SK-N-SH treated with all-trans-retinoic acid at 6 μM for 48 hours (cell line): ENCODE measurements at regions not wholly inside any gene's neighbourhood (a gene's known extent, or its start where the extent isn't known, plus 50 kb on each side); places are given as distances from the start of the nearest gene placed in this dataset.

Experiments used
- ATAC-seq: fragments of 200-7000 bp; cut with Tn5 transposase; 3 replicates; pipeline ENCODE4 v1.9.1; 2020; ENCODE audit warnings: mild to moderate bottlenecking, moderate library complexity
- ARNTL ChIP-seq: fragments of 450-650 bp; formaldehyde crosslinking; IDR thresholded peaks from 2 replicates; pipeline ENCODE4 v1.5.0; 2020; ENCODE audit warnings: low read depth, mild to moderate bottlenecking, moderate library complexity, borderline replicate concordance
- BACH2 ChIP-seq: fragments of 250-450 bp; sonication (Bioruptor Pico); IDR thresholded peaks from 2 replicates; pipeline ENCODE4 v1.9.0; 2021; ENCODE audit warnings: mild to moderate bottlenecking, borderline replicate concordance
- CREB5 ChIP-seq: fragments of 250-450 bp; sonication (Bioruptor Pico); IDR thresholded peaks from 2 replicates; pipeline ENCODE4 v1.5.1; 2020; ENCODE audit warnings: low read depth, mild to moderate bottlenecking, moderate library complexity
- CSDC2 ChIP-seq: fragments of 250-450 bp; sonication (Bioruptor Pico); IDR thresholded peaks from 2 replicates; pipeline ENCODE4 v1.5.0; 2020; ENCODE audit warnings: mild to moderate bottlenecking, moderate library complexity
- CSRNP3 ChIP-seq: fragments of 250-450 bp; sonication (Bioruptor Pico); IDR thresholded peaks from 2 replicates; pipeline ENCODE4 v1.5.1; 2021; ENCODE audit warnings: mild to moderate bottlenecking, moderate library complexity
- ESRRG ChIP-seq: fragments of 250-450 bp; sonication (Bioruptor Pico); IDR thresholded peaks from 2 replicates; pipeline ENCODE4 v1.6.1; 2021; ENCODE audit warnings: mild to moderate bottlenecking
- GLIS3 ChIP-seq: fragments of 250-450 bp; sonication (Bioruptor Pico); IDR thresholded peaks from 2 replicates; pipeline ENCODE4 v1.5.0; 2020; ENCODE audit warnings: mild to moderate bottlenecking, moderate library complexity
- ISL1 ChIP-seq: fragments of 250-450 bp; sonication (Bioruptor Pico); IDR thresholded peaks from 2 replicates; pipeline ENCODE4 v2.1.2; 2022; ENCODE audit warnings: mild to moderate bottlenecking, moderate library complexity
- OSR1 ChIP-seq: fragments of 250-450 bp; sonication (Bioruptor Pico); IDR thresholded peaks from 2 replicates; pipeline ENCODE4 v1.8.0; 2022; ENCODE audit warnings: moderate library complexity, mild to moderate bottlenecking, inconsistent platforms
- PATZ1 ChIP-seq: fragments of 250-450 bp; sonication (Bioruptor Pico); IDR thresholded peaks from 2 replicates; pipeline ENCODE4 v1.8.0; 2020; ENCODE audit warnings: mild to moderate bottlenecking, moderate library complexity, borderline replicate concordance
- POU6F1 ChIP-seq: fragments of 250-450 bp; sonication (Bioruptor Pico); IDR thresholded peaks from 2 replicates; pipeline ENCODE4 v1.8.0; 2021; ENCODE audit warnings: low read depth, mild to moderate bottlenecking, moderate library complexity, borderline replicate concordance
- SNAI2 ChIP-seq: fragments of 250-450 bp; sonication (Bioruptor Pico); IDR thresholded peaks from 2 replicates; pipeline ENCODE4 v1.5.0; 2020; ENCODE audit warnings: mild to moderate bottlenecking, moderate library complexity
- TOX ChIP-seq: fragments of 250-450 bp; sonication (Bioruptor Pico); IDR thresholded peaks from 2 replicates; pipeline ENCODE4 v1.8.0; 2021; ENCODE audit warnings: mild to moderate bottlenecking, moderate library complexity, borderline replicate concordance
- TSHZ2 ChIP-seq: fragments of 250-450 bp; sonication (Bioruptor Pico); IDR thresholded peaks from 2 replicates; pipeline ENCODE4 v1.5.0; 2020; ENCODE audit warnings: mild to moderate bottlenecking, moderate library complexity
- ZC3H10 ChIP-seq: fragments of 250-450 bp; sonication (Bioruptor Pico); IDR thresholded peaks from 2 replicates; pipeline ENCODE4 v1.5.1; 2021; ENCODE audit warnings: mild to moderate bottlenecking, moderate library complexity
- ZFP3 ChIP-seq: fragments of 250-450 bp; sonication (Bioruptor Pico); IDR thresholded peaks from 2 replicates; pipeline ENCODE4 v1.5.0; 2020; ENCODE audit warnings: mild to moderate bottlenecking, moderate library complexity
- ZFP30 ChIP-seq: fragments of 450-650 bp; formaldehyde crosslinking; IDR thresholded peaks from 2 replicates; pipeline ENCODE4 v1.5.0; 2022; ENCODE audit warnings: mild to moderate bottlenecking, moderate library complexity
- ZNF565 ChIP-seq: fragments of 450-650 bp; formaldehyde crosslinking; conservative IDR thresholded peaks from 2 replicates; pipeline ENCODE4 v1.5.0; 2020; ENCODE audit warnings: low read depth, mild to moderate bottlenecking, moderate library complexity
- ZNF70 ChIP-seq: fragments of 450-650 bp; formaldehyde crosslinking; IDR thresholded peaks from 2 replicates; pipeline ENCODE4 v1.5.0; 2020; ENCODE audit warnings: mild to moderate bottlenecking, moderate library complexity
- ZNF8 ChIP-seq: fragments of 450-650 bp; formaldehyde crosslinking; IDR thresholded peaks from 2 replicates; pipeline ENCODE4 v1.5.0; 2020; ENCODE audit warnings: mild to moderate bottlenecking, moderate library complexity

GRCh38 chr2:240347373-240347940 lies 88.0 kb upstream of the GPC1 start:
- no peak for ATAC-seq
- no peak for TF ChIP-seq PATZ1 (CRISPR knock-in tag)
- no peak for TF ChIP-seq ZNF70 (CRISPR knock-in tag)
- no peak for TF ChIP-seq CREB5 (CRISPR knock-in tag)
- no peak for TF ChIP-seq POU6F1 (CRISPR knock-in tag)
- no peak for TF ChIP-seq TSHZ2 (CRISPR knock-in tag)
- no peak for TF ChIP-seq TOX (CRISPR knock-in tag)
- TF ChIP-seq ZNF565: no peak
- TF ChIP-seq CSDC2 (CRISPR knock-in tag): no peak
- TF ChIP-seq OSR1 (CRISPR knock-in tag): no peak
- no peak for TF ChIP-seq ZFP3 (CRISPR knock-in tag)
- no peak for TF ChIP-seq SNAI2
- TF ChIP-seq BACH2: no peak
- no peak for TF ChIP-seq ZNF8 (CRISPR knock-in tag)

GRCh38 chr2:240347949-240348500 lies 87.4 kb upstream of the GPC1 start:
- ATAC-seq: no peak
- TF ChIP-seq ISL1 (CRISPR knock-in tag): no peak
- TF ChIP-seq OSR1 (CRISPR knock-in tag): no peak
- no peak for TF ChIP-seq ZC3H10 (CRISPR knock-in tag)
- no peak for TF ChIP-seq TOX (CRISPR knock-in tag)
- TF ChIP-seq CSDC2 (CRISPR knock-in tag): no peak
- TF ChIP-seq ZNF565: no peak
- TF ChIP-seq ZNF70 (CRISPR knock-in tag): no peak
- TF ChIP-seq ARNTL (CRISPR knock-in tag): no peak
- TF ChIP-seq ESRRG (CRISPR knock-in tag): no peak
- TF ChIP-seq SNAI2: no peak
- no peak for TF ChIP-seq CSRNP3 (CRISPR knock-in tag)
- no peak for TF ChIP-seq GLIS3 (CRISPR knock-in tag)
- TF ChIP-seq CREB5 (CRISPR knock-in tag): no peak
- TF ChIP-seq ZNF8 (CRISPR knock-in tag): no peak
- TF ChIP-seq BACH2: no peak
- TF ChIP-seq TSHZ2 (CRISPR knock-in tag): no peak
- TF ChIP-seq ZFP30: no peak
- no peak for TF ChIP-seq PATZ1 (CRISPR knock-in tag)
- TF ChIP-seq ZFP3 (CRISPR knock-in tag): no peak
